ENCODE measurements at regions not wholly inside any gene's neighbourhood (a gene's known extent, or its start where the extent isn't known, plus 50 kb on each side); places are given as distances from the start of the nearest gene placed in this dataset.

DNA sequence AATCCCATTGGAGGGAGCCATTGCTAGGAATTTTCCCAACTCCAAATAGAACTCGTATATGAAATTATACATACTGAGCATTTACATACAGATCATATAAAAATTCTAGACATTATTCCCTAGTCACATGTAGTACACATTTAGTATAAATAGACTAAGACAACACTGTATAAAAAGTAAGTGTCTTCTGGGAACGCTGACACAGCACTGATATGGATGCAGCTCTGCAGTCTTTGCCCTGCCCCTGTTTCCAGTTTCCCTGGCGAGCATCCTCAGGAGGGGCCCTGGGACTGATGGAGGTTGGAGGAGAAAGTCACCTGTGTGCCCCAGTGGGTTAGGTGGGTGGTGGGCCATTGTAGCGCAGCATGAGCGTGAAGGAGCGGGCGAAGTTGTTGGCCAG is 97.8 kb upstream of the CLMN start:
- Histone ChIP-seq H3K4me3 (ENCODE audit: low read depth in 1 of 3, low read length in 3 of 3) (no peak overlapping the region), H3K4me1 (ENCODE audit: control insufficient read depth in 4 of 4, insufficient read depth in 4 of 4, low read length in 3 of 4) (no peaks in the 10 kb centered on the region), H3K27ac (ENCODE audit: low read depth in 1 of 2, low read length in 2 of 2) (no peak overlapping the region), H3K27me3 (ENCODE audit: control insufficient read depth in 4 of 4, insufficient read depth in 4 of 4, low read length in 3 of 4) (no peaks in the 10 kb centered on the region), H3K9ac (ENCODE audit: low read depth in 1 of 2, low read length in 2 of 2) (no peak overlapping the region), H3K9me3 (ENCODE audit: control insufficient read depth in 4 of 4, low read length in 3 of 4) (no peaks in the 10 kb centered on the region), H3K36me3 (ENCODE audit: control insufficient read depth in 4 of 4, insufficient read depth in 3 of 4, low read depth in 1 of 4, low read length in 3 of 4) (peaks cover 0 to 33% (median 15%) of the 10 kb centered on the region in 4 donors)
- TF ChIP-seq YY1 (IDR thresholded peaks at IDR 0.05): no peak
- TF ChIP-seq NR2F2 (IDR thresholded peaks at IDR 0.05): no peak
- no peak for TF ChIP-seq CTCF (IDR thresholded peaks at IDR 0.05; ENCODE audit: low read depth, low read length, missing input control)
- no peak for TF ChIP-seq ZBTB33 (IDR thresholded peaks at IDR 0.05)
- TF ChIP-seq, protein P1, sequence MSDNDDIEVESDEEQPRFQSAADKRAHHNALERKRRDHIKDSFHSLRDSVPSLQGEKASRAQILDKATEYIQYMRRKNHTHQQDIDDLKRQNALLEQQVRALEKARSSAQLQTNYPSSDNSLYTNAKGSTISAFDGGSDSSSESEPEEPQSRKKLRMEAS (IDR thresholded peaks at IDR 0.05): no peak
- no peak for TF ChIP-seq RXRA (IDR thresholded peaks at IDR 0.05)
- no peak for TF ChIP-seq REST (IDR thresholded peaks at IDR 0.05)
- TF ChIP-seq FOXA1 (IDR thresholded peaks at IDR 0.05): no peak
- no peak for TF ChIP-seq TAF1 (conservative IDR thresholded peaks at IDR 0.05)
- no peak for TF ChIP-seq RAD21 (IDR thresholded peaks at IDR 0.05)
- no peak for TF ChIP-seq HNF4A (conservative IDR thresholded peaks at IDR 0.05)
- TF ChIP-seq ATF3 (IDR thresholded peaks at IDR 0.05): no peak
- TF ChIP-seq HNF4G (IDR thresholded peaks at IDR 0.05): no peak
- no peak for TF ChIP-seq GABPA (IDR thresholded peaks at IDR 0.05 in 1 of 2, conservative IDR thresholded peaks at IDR 0.05 in 1 of 2)
- no peak for TF ChIP-seq SP1 (IDR thresholded peaks at IDR 0.05)
- TF ChIP-seq JUND (IDR thresholded peaks at IDR 0.05): no peak
- no peak for TF ChIP-seq FOXA2 (IDR thresholded peaks at IDR 0.05)
- TF ChIP-seq EGR1 (IDR thresholded peaks at IDR 0.05; ENCODE audit: low read depth in 2 of 2): no peak
- 95% methylated on average over 7 of the region's 7 CpGs for WGBS
- DNase-seq (ENCODE audit: low spot score): no peak

Data from liver (tissue), 8 donors.